ENCODE measurements at regions not wholly inside any gene's neighbourhood (a gene's known extent, or its start where the extent isn't known, plus 50 kb on each side); places are given as distances from the start of the nearest gene placed in this dataset.

GRCh38 chr13:33349288-33349985 is 63.9 kb upstream of the STARD13 start:
- intact Hi-C loops (cut with DNase I) = no loop called here
- Histone ChIP-seq H3K4me1 (peaks cover 3 to 5% (median 3%) of the 10 kb centered on the region in 3 donors), H3K4me3 (peak overlapping the region; percentile 57 to 86 (median 79)), H3K9me3 (no peaks in the 10 kb centered on the region), H3K27ac (peak overlapping the region; percentile 71 to 90 (median 83)), H3K36me3 (no peaks in the 10 kb centered on the region), H3K27me3 (no peaks in the 10 kb centered on the region)
- ATAC-seq (peak; percentile 12 to 58 (median 28)), DNase-seq (peak in 2 of 6 donors; percentile 15 to 40), FAIRE-seq (no peak)
- WGBS, 2 donors = 33 to 42% methylated on average over 21 of the region's 21 CpGs
- TF ChIP-seq, protein P1, sequence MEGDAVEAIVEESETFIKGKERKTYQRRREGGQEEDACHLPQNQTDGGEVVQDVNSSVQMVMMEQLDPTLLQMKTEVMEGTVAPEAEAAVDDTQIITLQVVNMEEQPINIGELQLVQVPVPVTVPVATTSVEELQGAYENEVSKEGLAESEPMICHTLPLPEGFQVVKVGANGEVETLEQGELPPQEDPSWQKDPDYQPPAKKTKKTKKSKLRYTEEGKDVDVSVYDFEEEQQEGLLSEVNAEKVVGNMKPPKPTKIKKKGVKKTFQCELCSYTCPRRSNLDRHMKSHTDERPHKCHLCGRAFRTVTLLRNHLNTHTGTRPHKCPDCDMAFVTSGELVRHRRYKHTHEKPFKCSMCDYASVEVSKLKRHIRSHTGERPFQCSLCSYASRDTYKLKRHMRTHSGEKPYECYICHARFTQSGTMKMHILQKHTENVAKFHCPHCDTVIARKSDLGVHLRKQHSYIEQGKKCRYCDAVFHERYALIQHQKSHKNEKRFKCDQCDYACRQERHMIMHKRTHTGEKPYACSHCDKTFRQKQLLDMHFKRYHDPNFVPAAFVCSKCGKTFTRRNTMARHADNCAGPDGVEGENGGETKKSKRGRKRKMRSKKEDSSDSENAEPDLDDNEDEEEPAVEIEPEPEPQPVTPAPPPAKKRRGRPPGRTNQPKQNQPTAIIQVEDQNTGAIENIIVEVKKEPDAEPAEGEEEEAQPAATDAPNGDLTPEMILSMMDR (IDR thresholded peaks at IDR 0.05) = no peak

DNA sequence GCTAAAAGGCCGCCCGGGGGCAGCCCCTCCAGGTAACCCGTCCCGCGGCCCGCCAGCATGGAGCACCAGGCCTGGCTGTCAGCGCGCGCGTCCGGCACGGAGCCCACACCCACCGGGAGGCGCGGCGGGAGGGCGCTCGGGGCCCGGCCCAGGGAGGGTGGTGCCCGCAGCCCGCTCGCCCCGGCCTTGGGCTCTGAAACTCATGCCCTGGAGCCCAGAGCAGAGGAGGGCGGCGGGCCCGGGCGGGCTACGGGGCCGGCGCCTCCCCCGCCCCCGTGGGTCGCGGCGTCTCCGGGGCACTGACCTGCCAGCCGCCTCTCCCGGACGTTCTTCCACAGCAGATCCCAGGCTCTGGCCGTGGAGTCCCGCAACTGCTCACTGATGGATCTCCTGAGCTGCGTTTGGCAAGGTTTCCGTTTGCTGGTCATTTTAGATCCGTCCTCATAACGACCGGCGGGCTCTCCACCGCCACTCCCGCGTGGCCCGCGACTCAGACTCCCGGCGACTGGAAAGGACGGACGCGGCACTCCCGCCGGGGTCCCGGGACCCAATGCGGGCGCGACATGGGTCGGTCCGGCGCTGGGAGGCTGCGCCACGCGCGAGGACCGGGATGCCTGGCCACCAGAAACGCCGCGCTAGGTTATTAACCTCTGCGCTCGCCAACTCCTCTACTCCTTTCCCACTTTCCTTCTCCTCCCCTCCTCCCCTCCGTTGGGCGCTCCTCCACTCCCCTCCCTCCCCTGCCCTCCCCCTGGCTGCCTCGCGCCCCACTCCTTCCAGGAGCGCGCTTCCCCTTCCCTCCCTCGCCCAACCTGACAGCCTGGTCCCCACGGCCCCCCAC is 64.7 kb upstream of the STARD13 start:
- FAIRE-seq (no peak), ATAC-seq (peak; percentile 85 to 91 (median 86)), DNase-seq (peak; percentile 57 to 87 (median 71))
- TF ChIP-seq, protein P1 (IDR thresholded peaks at IDR 0.05) = no peak
- 0% methylated on average over 65 to 84 of the region's 84 CpGs for WGBS, 2 donors
- intact Hi-C loops (cut with DNase I) = no loop called here
- Histone ChIP-seq H3K4me1 (peaks cover 3 to 5% (median 3%) of the 10 kb centered on the region in 3 donors), H3K36me3 (no peaks in the 10 kb centered on the region), H3K4me3 (peak overlapping the region; percentile 57 to 86 (median 79)), H3K27me3 (no peaks in the 10 kb centered on the region), H3K9me3 (no peaks in the 10 kb centered on the region), H3K27ac (peak overlapping the region; percentile 71 to 90 (median 83))

- Histone ChIP-seq H3K4me1 (peaks cover 3 to 5% (median 3%) of the 10 kb centered on the region in 3 donors), H3K36me3 (no peaks in the 10 kb centered on the region), H3K4me3 (peak overlapping the region in 2 of 4 donors; percentile 83 to 86), H3K9me3 (no peaks in the 10 kb centered on the region), H3K27me3 (no peaks in the 10 kb centered on the region), H3K27ac (peak overlapping the region in 1 of 4 donors; percentile 90)
- FAIRE-seq (no peak), ATAC-seq (peak in 1 of 4 donors; percentile 47), DNase-seq (no peak)
- TF ChIP-seq, protein P1 (IDR thresholded peaks at IDR 0.05) = no peak
- WGBS, 2 donors = 17 to 25% methylated on average over 2 of the region's 2 CpGs
- intact Hi-C loops (cut with DNase I) = no loop called here
Measured at GRCh38 chr13:33351319-33351718, 65.8 kb upstream of the STARD13 start.

GRCh38 chr13:33352041-33352440 is 66.5 kb upstream of the STARD13 start:
- no peaks in the 10 kb centered on the region for H3K27me3 ChIP-seq
- DNase-seq (no peak), ATAC-seq (no peak), FAIRE-seq (no peak)
- WGBS, 2 donors = 52 to 57% methylated on average over 5 of the region's 5 CpGs
- H3K4me1 ChIP-seq = peaks cover 3 to 5% (median 3%) of the 10 kb centered on the region in 3 donors
- TF ChIP-seq, protein P1 (IDR thresholded peaks at IDR 0.05) = no peak
- intact Hi-C loops (cut with DNase I) = no loop called here
- H3K27ac ChIP-seq = peak overlapping the region in 1 of 4 donors; percentile 10
- no peaks in the 10 kb centered on the region for H3K36me3 ChIP-seq
- no peaks in the 10 kb centered on the region for H3K9me3 ChIP-seq
- no peak overlapping the region for H3K4me3 ChIP-seq

Data from pancreas (tissue), 10 donors.